Fibroblast of lung (primary cell): ENCODE measurements at regions not wholly inside any gene's neighbourhood (a gene's known extent, or its start where the extent isn't known, plus 50 kb on each side); places are given as distances from the start of the nearest gene placed in this dataset.
A peak's percentile ranks its signal among the peaks of the same experiment; 100 is the strongest.

Experiments
- DNase-seq, 2 donors: peaks; one replicate each; pipeline versions ENCODE4 v3.0.0 to v3.0.0-alpha.2; 2010; ENCODE audit warnings: low read depth in 2 of 2
- H2AFZ ChIP-seq: 2 replicates; pipeline ENCODE4 v1.5.1; 2012; ENCODE audit warnings: low read length, control low read depth, inconsistent platforms
- H3K27ac ChIP-seq: 2 replicates; pipeline ENCODE4 v1.5.1; 2011; ENCODE audit warnings: low read length, control low read depth; ENCODE audit not compliant: insufficient read depth
- H3K27me3 ChIP-seq: 2 replicates; pipeline ENCODE4 v1.5.1; 2011; ENCODE audit warnings: mild to moderate bottlenecking, low read length; ENCODE audit not compliant: control insufficient read depth, insufficient read depth
- H3K36me3 ChIP-seq: 2 replicates; pipeline ENCODE4 v1.5.1; 2011; ENCODE audit warnings: low read length; ENCODE audit not compliant: control insufficient read depth, insufficient read depth
- H3K4me1 ChIP-seq: 2 replicates; pipeline ENCODE4 v1.5.1; 2011; ENCODE audit warnings: low read length; ENCODE audit not compliant: control insufficient read depth, insufficient read depth; ENCODE audit errors: extremely low read depth
- H3K4me2 ChIP-seq: 2 replicates; pipeline ENCODE4 v1.5.1; 2011; ENCODE audit warnings: low read length, control low read depth; ENCODE audit not compliant: insufficient read depth; ENCODE audit errors: extremely low read depth
- H3K4me3 ChIP-seq, 4 experiments: fragments of 200-600 bp in 1 of 4; sonication (generic) in 1 of 4; replicated peaks in 1 of 4; 2 replicates each; pipeline ENCODE4 v1.5.1; 2011 to 2016; ENCODE audit warnings: low read length in 4 of 4, low read depth in 3 of 4, mild to moderate bottlenecking in 3 of 4, control low read depth in 2 of 4, inconsistent platforms in 1 of 4, mixed read lengths in 1 of 4; ENCODE audit not compliant: insufficient read depth in 1 of 4; ENCODE audit errors: control extremely low read depth in 1 of 4
- H3K79me2 ChIP-seq: 2 replicates; pipeline ENCODE4 v1.5.1; 2012; ENCODE audit warnings: mild to moderate bottlenecking, low read length, inconsistent platforms; ENCODE audit not compliant: control insufficient read depth, insufficient read depth
- H3K9ac ChIP-seq: 2 replicates; pipeline ENCODE4 v1.5.1; 2011; ENCODE audit warnings: mild to moderate bottlenecking, low read length, control low read depth; ENCODE audit not compliant: insufficient read depth
- H3K9me3 ChIP-seq: 2 replicates; pipeline ENCODE4 v1.5.1; 2012; ENCODE audit warnings: low read depth, low read length; ENCODE audit not compliant: control insufficient read depth, insufficient read depth
- H4K20me1 ChIP-seq: 2 replicates; pipeline ENCODE4 v1.5.1; 2011; ENCODE audit warnings: low read length; ENCODE audit not compliant: control insufficient read depth, insufficient read depth; ENCODE audit errors: extremely low read depth
- EZH2 ChIP-seq: IDR thresholded peaks from 2 replicates; pipeline ENCODE4 v1.5.1; 2012; ENCODE audit warnings: low read length, control low read depth, mild to moderate bottlenecking; ENCODE audit errors: missing control alignments
- TF ChIP-seq, protein P1 (sequence below), 2 donors: IDR thresholded peaks in 1 of 2; conservative IDR thresholded peaks in 1 of 2; 1 replicate in 1 of 2; 2 replicates in 1 of 2; pipeline ENCODE4 v1.5.1; 2011 to 2012; ENCODE audit warnings: low read length in 2 of 2, control low read depth in 1 of 2, inconsistent platforms in 1 of 2, low read depth in 1 of 2, mild to moderate bottlenecking in 1 of 2

GRCh38 chr1:195637539-195637938, 970.7 kb downstream of the KCNT2 start:
- Histone ChIP-seq H3K9me3 (no peaks in the 10 kb centered on the region), H3K79me2 (no peaks in the 10 kb centered on the region), H3K9ac (no peak overlapping the region), H3K4me2 (no peak overlapping the region), H3K36me3 (no peaks in the 10 kb centered on the region), H3K27me3 (no peaks in the 10 kb centered on the region), H3K4me1 (no peaks in the 10 kb centered on the region), H3K27ac (no peak overlapping the region), H4K20me1 (no peaks in the 10 kb centered on the region), H2AFZ (no peak overlapping the region), H3K4me3 (peak overlapping the region in 1 of 4 experiments; percentile 7)
- peak in 1 of 2 donors; percentile 56 for DNase-seq
- TF ChIP-seq EZH2 = no peak
- TF ChIP-seq, protein P1, sequence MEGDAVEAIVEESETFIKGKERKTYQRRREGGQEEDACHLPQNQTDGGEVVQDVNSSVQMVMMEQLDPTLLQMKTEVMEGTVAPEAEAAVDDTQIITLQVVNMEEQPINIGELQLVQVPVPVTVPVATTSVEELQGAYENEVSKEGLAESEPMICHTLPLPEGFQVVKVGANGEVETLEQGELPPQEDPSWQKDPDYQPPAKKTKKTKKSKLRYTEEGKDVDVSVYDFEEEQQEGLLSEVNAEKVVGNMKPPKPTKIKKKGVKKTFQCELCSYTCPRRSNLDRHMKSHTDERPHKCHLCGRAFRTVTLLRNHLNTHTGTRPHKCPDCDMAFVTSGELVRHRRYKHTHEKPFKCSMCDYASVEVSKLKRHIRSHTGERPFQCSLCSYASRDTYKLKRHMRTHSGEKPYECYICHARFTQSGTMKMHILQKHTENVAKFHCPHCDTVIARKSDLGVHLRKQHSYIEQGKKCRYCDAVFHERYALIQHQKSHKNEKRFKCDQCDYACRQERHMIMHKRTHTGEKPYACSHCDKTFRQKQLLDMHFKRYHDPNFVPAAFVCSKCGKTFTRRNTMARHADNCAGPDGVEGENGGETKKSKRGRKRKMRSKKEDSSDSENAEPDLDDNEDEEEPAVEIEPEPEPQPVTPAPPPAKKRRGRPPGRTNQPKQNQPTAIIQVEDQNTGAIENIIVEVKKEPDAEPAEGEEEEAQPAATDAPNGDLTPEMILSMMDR (conservative IDR thresholded peaks at IDR 0.05 in 1 of 2, IDR thresholded peaks at IDR 0.05 in 1 of 2; ENCODE audit: low read depth in 1 of 2, low read length in 2 of 2) = no peak

GRCh38 chr1:195618287-195618686, 990.0 kb downstream of the KCNT2 start:
- Histone ChIP-seq H3K36me3 (no peaks in the 10 kb centered on the region), H3K4me1 (no peaks in the 10 kb centered on the region), H3K9me3 (no peaks in the 10 kb centered on the region), H3K4me2 (no peak overlapping the region), H3K27ac (no peak overlapping the region), H3K79me2 (no peaks in the 10 kb centered on the region), H4K20me1 (no peaks in the 10 kb centered on the region), H2AFZ (no peak overlapping the region), H3K4me3 (no peak overlapping the region), H3K27me3 (no peaks in the 10 kb centered on the region), H3K9ac (no peak overlapping the region)
- TF ChIP-seq, protein P1 (conservative IDR thresholded peaks at IDR 0.05 in 1 of 2, IDR thresholded peaks at IDR 0.05 in 1 of 2; ENCODE audit: low read depth in 1 of 2, low read length in 2 of 2) = no peak
- no peak for TF ChIP-seq EZH2
- no peak for DNase-seq

GRCh38 chr1:195617106-195617505, 991.1 kb downstream of the KCNT2 start:
- DNase-seq = no peak
- Histone ChIP-seq H3K36me3 (no peaks in the 10 kb centered on the region), H3K4me1 (no peaks in the 10 kb centered on the region), H3K4me2 (no peak overlapping the region), H3K27ac (no peak overlapping the region), H3K9ac (no peak overlapping the region), H3K4me3 (no peak overlapping the region), H3K27me3 (no peaks in the 10 kb centered on the region), H2AFZ (no peak overlapping the region), H3K79me2 (no peaks in the 10 kb centered on the region), H3K9me3 (no peaks in the 10 kb centered on the region), H4K20me1 (no peaks in the 10 kb centered on the region)
- TF ChIP-seq EZH2 = no peak
- TF ChIP-seq, protein P1 (conservative IDR thresholded peaks at IDR 0.05 in 1 of 2, IDR thresholded peaks at IDR 0.05 in 1 of 2; ENCODE audit: low read depth in 1 of 2, low read length in 2 of 2) = no peak
